Activated CD8-positive, alpha-beta T cell treated with anti-CD3 and anti-CD28 coated beads for 36 hours (primary cell): ENCODE measurements at regions not wholly inside any gene's neighbourhood (a gene's known extent, or its start where the extent isn't known, plus 50 kb on each side); places are given as distances from the start of the nearest gene placed in this dataset.
A peak's percentile ranks its signal among the peaks of the same experiment; 100 is the strongest.

ENCODE experiments used
- ATAC-seq: fragments of 200-7000 bp; cut with Tn5 transposase; one replicate; pipeline ENCODE4 v1.10.0; 2021; ENCODE audit warnings: mild to moderate bottlenecking, moderate library complexity
- CTCF ChIA-PET: fragments of 350-600 bp; sonication (Branson Sonifier 250); formaldehyde crosslinking; loops from one replicate; lab custom pipeline; 2021; ENCODE audit warnings: antibody characterized with exemption; lab: Charles Lee
- POLR2A ChIA-PET: fragments of 350-600 bp; sonication (Branson Sonifier 250); formaldehyde crosslinking; loops from one replicate; lab custom pipeline; 2021; ENCODE audit warnings: antibody characterized with exemption; lab: Charles Lee
- DNase-seq: peaks from one replicate; pipeline ENCODE4 v3.0.0-alpha.2; 2020
- H3K27ac Mint-ChIP-seq: one replicate; pipeline ENCODE4 v1.8.0; 2021; ENCODE audit warnings: mild to moderate bottlenecking, mixed read lengths
- H3K27me3 Mint-ChIP-seq: one replicate; pipeline ENCODE4 v1.8.0; 2021; ENCODE audit warnings: mixed read lengths
- H3K36me3 Mint-ChIP-seq: one replicate; pipeline ENCODE4 v1.8.0; 2021; ENCODE audit warnings: low read depth, mixed read lengths
- H3K4me1 Mint-ChIP-seq: one replicate; pipeline ENCODE4 v1.8.0; 2021; ENCODE audit warnings: low read depth, mixed read lengths
- H3K4me3 Mint-ChIP-seq: one replicate; pipeline ENCODE4 v1.8.0; 2021; ENCODE audit warnings: mild to moderate bottlenecking, moderate library complexity, mixed read lengths
- H3K9me3 Mint-ChIP-seq: one replicate; pipeline ENCODE4 v1.8.0; 2021; ENCODE audit warnings: mixed read lengths
- CTCF ChIP-seq: fragments of 200-600 bp; IDR thresholded peaks from one replicate; pipeline ENCODE4 v1.8.0; 2022; ENCODE audit warnings: antibody characterized with exemption, mild to moderate bottlenecking
- intact Hi-C: fragments of 100-400 bp; cut with micrococcal nuclease; formaldehyde crosslinking; loops from one replicate; pipeline ENCODE4 v1.10.0; 2022

- POLR2A ChIA-PET = interaction anchor here (1.2 kb wide), 1 partner anchor 9 kb away, joined by 3 read pairs; no protein-coding TSS in a partner anchor
- no peak for TF ChIP-seq CTCF
- intact Hi-C loops = loop anchor here (5.0 to 10.0 kb wide), 2 partner anchors 50 to 1297 kb away; no protein-coding TSS in a partner anchor
- Mint-ChIP-seq H3K4me1 (peaks cover 22% of the 10 kb centered on the region), H3K27me3 (peaks cover 3% of the 10 kb centered on the region), H3K36me3 (no peaks in the 10 kb centered on the region), H3K9me3 (no peaks in the 10 kb centered on the region), H3K4me3 (no peak overlapping the region), H3K27ac (no peak overlapping the region)
- CTCF ChIA-PET = no interaction called here
- DNase-seq = peak; percentile 14
- ATAC-seq = peak; percentile 40
These were observed 72.6 kb upstream of the USP24 start for GRCh38 chr1:55287723-55288122.

- intact Hi-C loops = loop anchor here (5.0 to 10.0 kb wide), 2 partner anchors 50 to 1298 kb away; no protein-coding TSS in a partner anchor
- POLR2A ChIA-PET = no interaction called here
- CTCF ChIA-PET = no interaction called here
These were observed 71.9 kb upstream of the USP24 start for GRCh38 chr1:55286856-55287602.

GRCh38 chr1:55285834-55286233, 70.7 kb upstream of the USP24 start:
- POLR2A ChIA-PET = interaction anchor here (0.6 kb wide), 1 partner anchor 1416 kb away, joined by 3 read pairs; no protein-coding TSS in a partner anchor
- intact Hi-C loops = loop anchor here (5.0 to 10.0 kb wide), 2 partner anchors 51 to 1299 kb away; no protein-coding TSS in a partner anchor
- Mint-ChIP-seq H3K27me3 (no peaks in the 10 kb centered on the region), H3K27ac (no peak overlapping the region), H3K4me1 (peaks cover 22% of the 10 kb centered on the region), H3K36me3 (no peaks in the 10 kb centered on the region), H3K9me3 (no peaks in the 10 kb centered on the region), H3K4me3 (no peak overlapping the region)
- ATAC-seq = no peak
- no peak for TF ChIP-seq CTCF
- DNase-seq = no peak
- CTCF ChIA-PET = interaction anchor here (0.8 to 2.9 kb wide), 3 partner anchors 8 to 52 kb away, joined by 3 to 18 read pairs (median 3); no protein-coding TSS in a partner anchor

More at GRCh38 chr1:55286856-55287602, 71.9 kb upstream of the USP24 start:
- Mint-ChIP-seq H3K36me3 (no peaks in the 10 kb centered on the region), H3K9me3 (no peaks in the 10 kb centered on the region), H3K4me1 (peaks cover 22% of the 10 kb centered on the region), H3K27ac (peak overlapping the region; percentile 72), H3K4me3 (no peak overlapping the region), H3K27me3 (no peaks in the 10 kb centered on the region)
- ATAC-seq = peak; percentile 88
- DNase-seq = peak; percentile 63
- TF ChIP-seq CTCF = no peak

GRCh38 chr1:55284856-55285255, 69.7 kb upstream of the USP24 start:
- ChIA-PET POLR2A (no interaction called here), CTCF (interaction anchor here (0.7 to 8.8 kb wide), 11 partner anchors 12 to 1425 kb away, joined by 3 to 160 read pairs (median 5); no protein-coding TSS in a partner anchor)
- TF ChIP-seq CTCF = peak; percentile 68
- Mint-ChIP-seq H3K27ac (no peak overlapping the region), H3K9me3 (no peaks in the 10 kb centered on the region), H3K4me1 (peaks cover 22% of the 10 kb centered on the region), H3K4me3 (no peak overlapping the region), H3K27me3 (no peaks in the 10 kb centered on the region), H3K36me3 (no peaks in the 10 kb centered on the region)
- ATAC-seq = no peak
- DNase-seq = peak; percentile 48
- intact Hi-C loops = loop anchor here (5.0 to 10.0 kb wide), 2 partner anchors 52 to 1300 kb away; no protein-coding TSS in a partner anchor
